HG02884 (cell line): ENCODE measurements at regions not wholly inside any gene's neighbourhood (a gene's known extent, or its start where the extent isn't known, plus 50 kb on each side); places are given as distances from the start of the nearest gene placed in this dataset.
"Not testable (repeated sequence)": the region's sequence is repeated elsewhere in the genome, so short reads cannot be mapped to it uniquely, and the experiment has no call there.

ENCODE experiments used
- ATAC-seq: cut with Tn5 transposase; IDR thresholded peaks from one replicate; pipeline ENCODE4 v1.9.1; 2021; ENCODE audit warnings: mild to moderate bottlenecking, moderate library complexity; ENCODE audit not compliant: unreplicated experiment

DNA sequence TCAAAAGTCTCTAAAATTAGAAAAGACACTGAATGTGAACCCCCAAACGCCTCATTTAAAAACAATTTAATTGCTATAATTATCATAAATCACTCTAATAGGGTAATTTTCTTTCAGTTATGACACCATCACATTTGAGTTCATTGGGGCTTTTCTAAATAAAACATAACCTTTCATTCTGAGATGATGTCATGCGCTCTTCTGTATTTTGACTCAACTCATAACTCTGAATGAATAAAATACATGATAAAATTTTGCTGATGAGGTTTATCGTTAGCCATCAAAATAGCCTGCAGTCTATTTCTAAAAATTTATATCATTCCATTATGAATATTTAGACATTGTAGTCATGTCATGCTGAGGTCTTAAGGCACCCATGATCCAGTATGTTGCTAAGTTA, 1099.7 kb downstream of the SUCLG1 start:
- ATAC-seq: no peak

DNA sequence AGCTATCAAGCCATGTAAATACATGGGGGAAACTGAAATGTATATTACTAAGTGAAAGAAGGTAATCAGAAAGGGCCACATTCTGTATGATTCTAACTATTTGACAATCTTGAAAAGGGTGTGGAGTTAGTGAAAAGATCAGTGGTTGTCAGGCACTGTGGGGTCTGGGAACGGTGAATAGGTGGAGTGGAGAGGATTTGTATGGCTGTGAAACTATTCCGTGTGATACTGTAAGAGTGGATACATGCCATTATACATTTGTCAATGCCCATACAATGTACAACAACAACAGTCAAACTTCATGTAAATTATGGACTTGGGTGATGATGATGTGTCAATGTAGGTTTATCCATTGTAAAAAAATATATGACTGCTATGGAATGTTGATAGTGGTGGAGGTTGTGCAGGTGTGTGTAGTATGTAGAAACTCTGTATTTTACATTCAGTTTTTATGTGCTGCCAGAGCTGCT, 1116.2 kb downstream of the SUCLG1 start:
- ATAC-seq: no peak

DNA sequence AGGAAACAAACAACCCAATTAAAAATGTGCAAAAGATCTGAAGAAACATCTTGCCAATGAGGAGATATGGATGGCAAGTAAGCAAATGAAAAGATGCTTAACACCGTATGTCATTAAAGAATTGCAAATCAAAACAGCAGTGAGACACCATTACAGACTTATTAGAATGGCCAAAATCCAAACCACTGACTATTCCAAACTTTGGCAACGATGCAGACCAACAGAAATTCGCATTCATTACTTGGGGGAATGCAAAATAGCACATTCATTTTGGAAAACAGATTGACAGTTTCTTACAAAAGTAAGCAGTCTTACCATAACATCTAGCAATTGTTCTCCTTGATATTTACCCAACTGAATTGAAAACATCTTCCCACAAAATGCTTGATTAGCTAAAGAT, 1118.7 kb downstream of the SUCLG1 start:
- no peak for ATAC-seq

- ATAC-seq: not testable (repeated sequence)
Observed at GRCh38 chr2:83339942-83340341, 1119.1 kb downstream of the SUCLG1 start.

GRCh38 chr2:83331810-83332209, 1127.3 kb downstream of the SUCLG1 start:
- no peak for ATAC-seq

DNA sequence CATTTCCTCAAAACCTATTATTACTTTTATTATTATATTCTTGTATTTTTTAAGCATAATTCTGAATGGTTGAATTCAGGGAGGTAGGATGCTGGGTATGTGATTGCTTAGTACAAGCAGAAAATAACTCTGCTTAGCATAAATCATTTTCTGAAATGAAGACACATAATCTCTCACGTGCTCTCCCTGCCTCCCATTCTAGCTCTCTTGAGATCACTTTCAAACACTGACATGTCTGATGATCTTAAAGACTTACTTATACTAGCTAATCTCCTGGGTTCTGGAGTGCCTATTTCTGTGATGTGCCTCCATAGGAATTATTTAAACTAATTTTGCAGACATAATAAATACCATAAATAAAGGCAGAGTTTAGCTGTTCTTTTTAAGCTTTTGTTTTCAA, 1136.0 kb downstream of the SUCLG1 start:
- ATAC-seq: no peak

GRCh38 chr2:83320053-83320452, 1139.0 kb downstream of the SUCLG1 start:
- no peak for ATAC-seq

GRCh38 chr2:83305758-83306378, 1153.2 kb downstream of the SUCLG1 start:
- ATAC-seq: no peak

DNA sequence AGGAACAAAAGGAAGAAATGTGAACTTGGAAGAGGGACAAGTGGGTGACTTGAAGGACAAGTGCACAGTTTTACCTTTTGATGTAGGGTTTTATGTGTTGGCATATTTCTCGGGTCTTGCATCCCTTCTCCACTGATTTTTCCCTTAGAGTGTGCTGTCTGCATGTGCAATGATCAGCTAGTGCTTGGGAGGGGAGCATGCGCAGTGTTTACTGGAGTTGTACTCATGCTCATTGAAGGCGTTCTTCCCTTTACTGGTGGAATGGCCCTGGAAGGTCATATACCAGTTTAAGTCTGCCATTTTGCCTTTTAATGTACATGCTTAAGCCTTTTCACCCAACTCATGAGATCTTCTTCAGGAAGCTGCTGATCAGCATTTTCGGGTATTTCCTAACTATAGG, 1168.0 kb downstream of the SUCLG1 start:
- no peak for ATAC-seq

DNA sequence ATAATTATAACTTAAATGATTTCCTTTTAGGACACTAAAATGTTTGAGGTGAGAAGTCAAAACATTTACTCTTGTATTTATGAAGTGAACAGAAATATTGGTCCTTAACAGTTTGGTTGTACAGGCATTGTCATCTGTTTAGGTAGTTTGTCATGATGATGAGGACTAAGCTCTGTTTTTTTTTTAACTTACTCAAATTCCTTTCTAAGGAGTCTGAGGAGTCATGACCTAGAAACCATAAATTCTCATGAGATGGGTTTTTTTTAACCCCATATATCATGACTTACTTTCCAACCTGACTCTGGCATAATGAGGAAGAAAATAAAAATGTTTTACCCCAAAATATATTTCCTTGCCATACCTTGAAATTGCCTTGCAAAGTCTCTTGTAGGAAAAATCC, 1176.2 kb downstream of the SUCLG1 start:
- ATAC-seq: no peak

- no peak for ATAC-seq
Observed at GRCh38 chr2:83282043-83282795, 1176.9 kb downstream of the SUCLG1 start.

DNA sequence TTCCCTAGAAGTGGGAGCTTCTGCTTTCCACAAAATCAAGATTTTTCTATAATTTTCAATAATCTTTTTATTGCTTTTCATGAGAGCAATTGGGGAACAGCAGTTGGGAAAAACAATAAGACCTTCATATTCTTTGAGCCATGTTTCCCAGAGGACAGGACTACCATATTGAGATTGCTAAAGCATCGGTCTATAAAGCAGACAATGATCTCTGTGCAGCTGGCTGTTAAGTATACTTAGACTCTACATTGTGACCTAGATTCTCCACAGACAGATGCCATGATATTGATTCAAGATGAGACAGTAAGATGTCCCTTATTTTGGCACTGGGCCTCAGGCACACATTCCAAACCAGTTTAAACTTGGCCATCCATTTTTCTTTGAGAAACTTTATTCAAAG, 1178.7 kb downstream of the SUCLG1 start:
- ATAC-seq: no peak

GRCh38 chr2:83273322-83273721, 1185.8 kb downstream of the SUCLG1 start:
- no peak for ATAC-seq

GRCh38 chr2:83261591-83262136, 1197.4 kb downstream of the SUCLG1 start:
- no peak for ATAC-seq

DNA sequence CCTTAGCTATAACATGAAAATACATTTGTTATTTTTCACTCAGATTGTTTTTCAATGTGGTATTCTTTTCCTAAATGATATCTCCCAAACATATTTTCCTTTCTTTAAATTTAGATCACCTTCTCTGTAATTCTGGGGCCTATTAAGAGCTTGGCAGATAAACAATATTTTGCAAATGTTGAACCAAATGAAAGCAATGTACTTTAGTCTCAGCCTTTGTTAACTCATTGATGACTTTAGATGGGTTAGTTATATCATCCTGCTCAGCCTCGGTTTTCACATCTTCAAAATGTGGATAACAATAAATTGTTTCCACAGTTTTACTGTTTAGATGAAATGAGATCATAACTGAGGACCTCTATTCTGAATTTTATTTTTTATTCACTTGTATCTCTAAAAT, 1205.2 kb downstream of the SUCLG1 start:
- no peak for ATAC-seq

DNA sequence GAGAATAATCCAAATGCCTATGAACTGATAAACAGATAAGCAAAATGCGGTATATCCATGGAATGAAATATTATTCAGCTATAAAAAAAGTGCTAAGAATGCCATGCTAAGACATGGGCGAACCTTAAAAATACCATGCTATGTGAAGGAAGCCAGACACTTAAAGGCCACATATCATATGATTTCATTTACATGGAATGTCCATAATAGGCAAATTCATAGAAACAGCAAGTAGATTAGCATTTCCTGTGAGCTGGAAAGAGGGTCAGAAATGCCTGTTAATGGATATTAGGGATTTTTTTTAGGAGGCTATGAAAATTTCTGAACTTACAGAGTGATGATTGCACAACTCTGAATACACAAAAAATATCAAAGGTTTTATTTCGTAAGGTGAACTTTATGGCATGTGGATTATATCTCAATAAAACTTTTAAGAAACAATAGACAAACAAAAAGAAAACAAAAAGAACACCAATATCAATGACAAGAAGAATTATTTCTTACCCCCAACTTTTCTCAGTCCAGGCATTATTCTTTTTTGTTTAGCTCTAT, 1207.7 kb downstream of the SUCLG1 start:
- ATAC-seq: no peak

- ATAC-seq: not testable (repeated sequence)
Observed at GRCh38 chr2:83245806-83246537, 1213.1 kb downstream of the SUCLG1 start.

DNA sequence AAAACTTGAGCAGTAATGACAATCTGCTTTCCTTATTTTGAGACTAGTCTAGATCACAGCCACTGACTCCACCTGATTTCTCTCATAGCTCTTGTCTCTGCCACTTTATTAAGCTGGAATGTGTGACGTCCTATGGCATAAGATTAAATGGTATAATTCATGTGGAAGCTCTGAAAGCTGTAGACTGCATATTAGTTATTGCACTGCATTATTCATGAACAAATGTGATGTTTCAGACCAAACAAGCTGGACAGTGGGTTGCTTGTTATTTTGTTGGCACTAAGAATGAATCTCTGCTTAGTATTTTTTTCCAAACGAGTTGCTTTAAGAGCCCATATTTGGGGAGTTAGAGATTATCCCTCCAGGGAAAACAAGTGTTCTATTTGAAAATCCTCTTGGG, 1218.5 kb downstream of the SUCLG1 start:
- no peak for ATAC-seq

DNA sequence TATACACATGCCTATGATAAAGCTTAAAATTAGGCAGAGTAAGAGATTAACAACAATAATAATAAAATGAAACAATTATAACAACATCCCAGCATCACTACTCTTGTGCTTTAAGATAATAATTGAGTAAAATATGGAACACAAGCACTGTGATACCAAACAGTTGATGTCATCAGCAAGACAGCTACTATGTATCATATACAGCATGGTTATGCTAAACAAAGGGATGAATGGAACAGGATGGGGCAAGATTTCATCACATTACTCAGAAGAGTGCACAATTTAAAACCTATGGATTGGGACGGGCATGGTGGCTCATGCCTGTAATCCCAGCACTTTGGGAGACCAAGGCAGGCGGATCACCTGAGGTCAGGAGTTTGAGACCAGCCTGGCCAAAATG, 1221.0 kb downstream of the SUCLG1 start:
- no peak for ATAC-seq

DNA sequence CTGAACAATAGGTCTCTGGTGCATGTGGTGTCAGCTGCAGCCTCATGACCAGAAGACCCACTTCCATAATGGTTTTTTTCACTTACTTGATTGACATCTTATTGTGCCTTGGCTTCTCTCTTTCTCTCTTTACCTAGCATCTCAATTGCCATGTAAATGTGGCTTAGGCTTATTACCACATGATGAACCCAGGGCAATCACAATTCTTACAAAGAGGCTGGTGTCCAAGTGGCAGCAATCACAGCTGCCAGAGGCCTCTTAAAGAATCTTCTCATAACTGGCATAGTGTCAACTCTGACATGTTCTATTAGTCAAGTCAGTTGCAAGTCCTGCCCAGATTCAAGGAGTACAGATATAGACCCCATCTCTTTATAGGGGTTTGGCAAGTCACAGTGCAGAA, 1224.8 kb downstream of the SUCLG1 start:
- no peak for ATAC-seq

DNA sequence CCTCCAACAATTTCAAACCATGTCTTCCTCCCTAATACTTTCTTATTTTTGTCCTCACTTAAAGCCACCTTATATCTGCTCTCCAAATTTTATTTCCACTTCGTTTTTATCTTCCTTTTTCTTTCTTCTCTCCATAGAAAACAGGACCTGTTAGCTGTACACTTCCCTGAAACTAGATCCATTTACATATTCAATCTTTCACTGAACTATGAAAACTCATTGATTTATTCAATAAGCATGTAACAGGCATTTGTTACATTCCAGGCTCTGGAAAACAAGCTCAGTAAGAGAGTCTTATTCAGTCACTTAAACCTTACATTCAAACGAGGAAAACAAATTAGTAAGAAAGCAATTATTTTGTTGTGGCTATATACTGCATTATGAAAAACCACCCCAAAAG, 1225.3 kb downstream of the SUCLG1 start:
- no peak for ATAC-seq
